Tibial nerve (tissue), 4 donors: ENCODE measurements at regions not wholly inside any gene's neighbourhood (a gene's known extent, or its start where the extent isn't known, plus 50 kb on each side); places are given as distances from the start of the nearest gene placed in this dataset.

Source experiments
- EP300 ChIP-seq, 2 donors: sonication (generic); formaldehyde crosslinking; IDR thresholded peaks; one replicate each; pipeline ENCODE4 v1.6.1; 2017; ENCODE audit warnings: antibody characterized with exemption in 2 of 2, mild to moderate bottlenecking in 1 of 2
- POLR2A ChIP-seq, 2 donors: fragments of 450-650 bp; IDR thresholded peaks; one replicate each; pipeline ENCODE4 v1.6.1; 2017; ENCODE audit warnings: antibody characterized with exemption in 2 of 2, mild to moderate bottlenecking in 2 of 2, moderate library complexity in 2 of 2
- TF ChIP-seq, protein P1 (sequence below), 5 experiments: fragments of 200-600 bp in 3 of 5; fragments of 450-650 bp in 2 of 5; sonication (generic) in 3 of 5; IDR thresholded peaks; one replicate each; pipeline ENCODE4 v1.5.1; 2016 to 2019; ENCODE audit warnings: antibody characterized with exemption in 5 of 5, mild to moderate bottlenecking in 3 of 5, moderate library complexity in 2 of 5

DNA sequence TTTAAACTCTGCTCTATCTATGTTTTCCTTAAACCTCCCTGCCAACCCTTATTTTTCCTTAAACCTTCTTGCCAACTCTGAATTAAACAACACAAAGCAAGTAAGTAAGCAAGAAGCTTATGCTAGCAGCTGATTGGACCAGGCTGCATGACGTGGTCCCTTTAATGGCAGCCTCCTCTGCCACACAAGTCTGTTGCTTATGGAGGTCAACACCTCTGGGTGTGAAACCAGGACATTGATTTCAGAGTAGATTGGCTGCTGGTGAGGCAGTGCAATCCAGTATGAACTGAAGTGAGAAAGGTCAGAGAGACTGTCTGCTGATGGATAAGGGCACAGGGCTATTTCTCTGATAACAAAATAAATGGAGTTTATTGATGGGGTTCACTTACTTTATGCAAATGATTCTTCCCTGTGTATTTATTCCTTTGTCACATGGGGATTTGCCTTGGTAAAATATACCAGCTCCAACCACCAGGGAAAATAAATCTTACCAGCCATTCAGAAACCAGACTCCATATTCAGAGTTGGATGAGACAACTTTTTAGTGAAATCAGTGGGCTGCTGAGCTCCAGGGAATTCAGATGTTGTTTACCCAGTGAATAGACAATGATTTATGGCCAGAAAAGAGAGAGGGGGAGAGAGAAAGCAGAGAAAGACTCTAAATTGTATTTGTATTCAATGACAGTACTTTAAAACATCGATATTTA, 112.2 kb upstream of the NCKAP5 start:
- TF ChIP-seq, protein P1, sequence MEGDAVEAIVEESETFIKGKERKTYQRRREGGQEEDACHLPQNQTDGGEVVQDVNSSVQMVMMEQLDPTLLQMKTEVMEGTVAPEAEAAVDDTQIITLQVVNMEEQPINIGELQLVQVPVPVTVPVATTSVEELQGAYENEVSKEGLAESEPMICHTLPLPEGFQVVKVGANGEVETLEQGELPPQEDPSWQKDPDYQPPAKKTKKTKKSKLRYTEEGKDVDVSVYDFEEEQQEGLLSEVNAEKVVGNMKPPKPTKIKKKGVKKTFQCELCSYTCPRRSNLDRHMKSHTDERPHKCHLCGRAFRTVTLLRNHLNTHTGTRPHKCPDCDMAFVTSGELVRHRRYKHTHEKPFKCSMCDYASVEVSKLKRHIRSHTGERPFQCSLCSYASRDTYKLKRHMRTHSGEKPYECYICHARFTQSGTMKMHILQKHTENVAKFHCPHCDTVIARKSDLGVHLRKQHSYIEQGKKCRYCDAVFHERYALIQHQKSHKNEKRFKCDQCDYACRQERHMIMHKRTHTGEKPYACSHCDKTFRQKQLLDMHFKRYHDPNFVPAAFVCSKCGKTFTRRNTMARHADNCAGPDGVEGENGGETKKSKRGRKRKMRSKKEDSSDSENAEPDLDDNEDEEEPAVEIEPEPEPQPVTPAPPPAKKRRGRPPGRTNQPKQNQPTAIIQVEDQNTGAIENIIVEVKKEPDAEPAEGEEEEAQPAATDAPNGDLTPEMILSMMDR (IDR thresholded peaks at IDR 0.05) = no peak
- TF ChIP-seq POLR2A (IDR thresholded peaks at IDR 0.05) = no peak
- no peak for TF ChIP-seq EP300 (IDR thresholded peaks at IDR 0.05)
